ENCODE measurements at regions not wholly inside any gene's neighbourhood (a gene's known extent, or its start where the extent isn't known, plus 50 kb on each side); places are given as distances from the start of the nearest gene placed in this dataset.

- no peak for DNase-seq (ENCODE audit: low read depth)
Measured at GRCh38 chr4:1495416-1496115, 89.3 kb upstream of the NKX1-1 start.

GRCh38 chr4:1494416-1495315 is 88.4 kb upstream of the NKX1-1 start:
- DNase-seq (ENCODE audit: low read depth): no peak

DNA sequence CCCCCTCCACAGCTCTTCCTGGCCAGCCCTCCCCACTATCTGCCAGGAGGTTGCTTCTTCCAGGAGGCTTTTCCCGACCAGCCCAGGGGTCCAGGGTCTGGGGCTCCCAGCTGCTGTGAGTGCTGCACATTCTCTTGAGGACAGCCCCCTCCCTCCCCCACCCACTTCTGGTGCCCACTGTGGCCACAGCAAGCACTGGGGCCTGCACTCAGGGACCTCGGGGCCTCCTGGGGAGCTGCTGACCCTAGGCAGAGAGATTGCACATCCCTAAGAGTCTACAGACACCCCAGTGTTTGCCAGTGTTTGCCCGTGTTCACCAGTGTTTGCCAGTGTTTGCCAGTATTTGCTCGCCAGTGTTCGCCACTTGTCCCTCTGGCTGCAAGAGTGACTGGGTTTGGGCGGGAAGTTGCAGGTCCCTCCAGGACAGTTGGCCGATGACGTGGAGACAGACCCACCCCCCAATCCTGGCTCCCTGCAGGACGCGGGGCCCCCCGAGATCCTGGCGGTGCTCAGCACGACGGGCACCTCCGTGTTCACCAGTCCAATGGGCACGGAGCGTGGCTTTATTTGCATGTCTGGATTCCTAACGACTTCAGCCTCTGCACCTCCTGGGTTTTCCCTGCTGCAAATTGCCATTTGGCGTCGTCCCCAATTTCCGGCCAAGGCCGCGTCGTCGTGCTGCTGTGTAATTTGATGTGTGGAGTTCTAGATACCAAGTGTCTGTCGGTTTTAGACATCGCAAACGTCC is 87.5 kb upstream of the NKX1-1 start:
- DNase-seq (ENCODE audit: low read depth): no peak

- no peak for DNase-seq (ENCODE audit: low read depth)
Measured at GRCh38 chr4:1492651-1493539, 86.7 kb upstream of the NKX1-1 start.

- no peak for DNase-seq (ENCODE audit: low read depth)
Measured at GRCh38 chr4:1492142-1492457, 85.9 kb upstream of the NKX1-1 start.

- DNase-seq (ENCODE audit: low read depth): no peak
Measured at GRCh38 chr4:1491328-1492141, 85.3 kb upstream of the NKX1-1 start.

- DNase-seq (ENCODE audit: low read depth): no peak
Measured at GRCh38 chr4:1490654-1491327, 84.5 kb upstream of the NKX1-1 start.

- DNase-seq (ENCODE audit: low read depth): no peak
Measured at GRCh38 chr4:1490011-1490653, 83.9 kb upstream of the NKX1-1 start.

DNA sequence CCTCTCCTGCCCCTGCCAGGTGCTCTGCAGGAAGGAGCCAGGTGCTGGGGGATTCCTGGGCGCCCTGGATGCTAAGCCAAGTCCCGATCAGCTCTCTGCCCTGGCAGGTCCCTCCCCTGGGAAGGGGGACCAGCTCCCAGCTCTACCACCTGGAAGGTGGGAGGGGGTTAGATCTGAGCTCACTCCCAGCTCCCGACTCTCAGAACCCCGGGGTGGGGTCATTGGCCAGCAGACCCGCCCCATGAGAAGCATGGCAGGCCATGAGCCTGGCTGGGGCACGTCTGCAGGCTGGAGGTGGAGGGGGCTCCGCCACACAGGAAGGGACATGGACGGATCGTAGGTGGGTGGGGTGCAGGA is 83.4 kb upstream of the NKX1-1 start:
- no peak for DNase-seq (ENCODE audit: low read depth)

DNA sequence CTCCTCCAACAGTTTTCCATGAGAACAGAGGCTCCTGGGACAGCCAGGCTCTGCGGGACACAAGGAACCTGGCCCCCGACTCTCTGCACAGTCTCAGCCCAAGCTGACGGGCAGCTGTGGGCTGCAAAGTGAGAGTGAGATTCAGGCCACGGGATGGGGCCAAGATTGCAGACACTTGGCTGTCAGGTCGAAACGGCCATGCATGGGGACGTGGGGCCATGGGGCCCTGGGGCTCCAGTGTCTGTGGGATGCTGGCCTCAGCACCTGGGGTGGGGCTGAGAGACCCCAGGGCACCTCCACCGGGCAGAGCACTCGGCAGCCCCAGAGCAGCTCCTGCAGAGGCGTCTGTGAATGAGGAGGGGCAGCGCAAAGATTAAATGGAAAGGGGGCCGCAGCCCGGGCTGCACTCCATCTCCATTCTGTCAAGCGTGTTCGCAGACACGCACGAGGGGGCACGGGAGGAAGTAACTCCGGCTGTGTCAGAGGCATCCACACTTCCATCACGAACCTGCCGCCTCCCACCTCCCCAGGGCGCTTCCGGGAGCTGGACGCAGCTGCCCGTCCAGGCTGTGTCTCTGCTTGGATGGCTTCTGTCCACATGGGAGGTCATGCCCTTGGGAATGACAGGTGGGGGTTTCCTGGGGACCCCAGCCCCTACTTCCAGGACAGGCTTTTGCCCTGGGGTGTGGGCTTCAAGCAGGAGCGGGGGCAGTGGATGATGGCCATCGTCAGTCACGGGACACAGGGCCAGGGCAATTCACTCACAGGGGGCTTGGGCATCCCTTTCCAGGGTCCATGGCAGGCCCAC is 82.8 kb upstream of the NKX1-1 start:
- DNase-seq (ENCODE audit: low read depth): no peak

GRCh38 chr4:1488357-1488756 is 82.1 kb upstream of the NKX1-1 start:
- no peak for DNase-seq (ENCODE audit: low read depth)

- DNase-seq (ENCODE audit: low read depth): no peak
Measured at GRCh38 chr4:1487761-1488160, 81.5 kb upstream of the NKX1-1 start.

- no peak for DNase-seq (ENCODE audit: low read depth)
Measured at GRCh38 chr4:1487106-1487505, 80.9 kb upstream of the NKX1-1 start.

DNA sequence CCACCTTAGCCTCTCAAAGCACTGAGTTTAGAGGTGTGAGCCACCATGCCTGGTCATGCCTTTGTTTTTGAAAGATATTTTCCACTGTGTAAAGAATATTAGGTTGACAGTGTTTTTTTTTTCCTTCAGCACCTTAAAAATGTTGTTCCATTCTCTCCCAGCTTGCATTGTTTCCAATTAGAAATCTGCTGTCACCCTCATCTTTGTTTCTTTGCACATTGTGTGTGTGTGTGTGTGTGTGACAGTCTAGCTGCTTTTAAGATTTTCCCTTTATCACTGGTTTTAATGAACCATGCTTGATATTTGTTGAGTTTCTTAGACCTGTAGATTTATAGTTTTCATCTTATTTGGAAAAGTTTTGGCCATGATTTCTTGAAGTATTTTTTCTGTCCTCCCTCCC is 79.0 kb upstream of the NKX1-1 start:
- no peak for DNase-seq (ENCODE audit: low read depth)

- no peak for DNase-seq (ENCODE audit: low read depth)
Measured at GRCh38 chr4:1480720-1481119, 74.5 kb upstream of the NKX1-1 start.

GRCh38 chr4:1479454-1479853 is 73.2 kb upstream of the NKX1-1 start:
- DNase-seq (ENCODE audit: low read depth): no peak

GRCh38 chr4:1478766-1479355 is 72.6 kb upstream of the NKX1-1 start:
- no peak for DNase-seq (ENCODE audit: low read depth)

DNA sequence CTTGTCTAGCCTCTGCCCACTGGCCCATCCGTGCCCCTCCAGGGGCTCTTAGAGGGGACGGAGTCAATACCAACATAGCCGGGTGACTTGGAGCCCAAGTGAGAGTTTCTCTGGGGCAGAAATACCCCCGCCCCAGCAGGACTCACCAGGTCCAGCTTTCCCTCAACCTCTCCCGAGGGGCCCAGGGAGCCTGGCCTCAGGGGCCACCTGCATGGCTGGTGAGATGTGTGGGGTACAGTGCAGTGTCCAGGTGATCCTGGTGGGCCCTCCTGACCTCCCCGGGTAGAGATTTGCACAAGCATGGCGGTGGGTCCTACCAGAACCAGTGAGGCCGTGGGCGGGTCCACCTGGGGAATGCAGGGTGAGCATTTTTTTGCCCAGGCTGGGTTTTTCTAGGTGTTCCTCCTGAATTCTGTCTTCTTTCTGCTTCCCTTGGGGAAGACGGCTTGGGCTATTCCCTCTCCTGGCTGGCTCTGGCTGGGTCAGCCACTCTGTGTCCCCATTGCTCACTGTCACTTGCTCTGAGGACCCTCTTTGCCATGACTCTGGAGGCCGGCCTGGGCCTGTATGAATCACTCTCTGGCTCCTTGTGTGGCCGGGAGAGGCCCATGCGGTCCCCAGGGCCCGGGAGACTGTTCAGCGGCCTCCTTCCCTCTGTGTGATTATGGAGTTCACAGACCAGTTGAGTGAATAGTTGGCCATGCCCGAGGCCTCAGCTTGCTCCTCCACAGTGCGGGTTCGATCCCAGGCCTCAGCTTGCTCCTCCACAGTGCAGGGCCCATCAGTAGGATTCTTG is 71.0 kb upstream of the NKX1-1 start:
- DNase-seq (ENCODE audit: low read depth): no peak
